ENCODE measurements at regions not wholly inside any gene's neighbourhood (a gene's known extent, or its start where the extent isn't known, plus 50 kb on each side); places are given as distances from the start of the nearest gene placed in this dataset.

DNA sequence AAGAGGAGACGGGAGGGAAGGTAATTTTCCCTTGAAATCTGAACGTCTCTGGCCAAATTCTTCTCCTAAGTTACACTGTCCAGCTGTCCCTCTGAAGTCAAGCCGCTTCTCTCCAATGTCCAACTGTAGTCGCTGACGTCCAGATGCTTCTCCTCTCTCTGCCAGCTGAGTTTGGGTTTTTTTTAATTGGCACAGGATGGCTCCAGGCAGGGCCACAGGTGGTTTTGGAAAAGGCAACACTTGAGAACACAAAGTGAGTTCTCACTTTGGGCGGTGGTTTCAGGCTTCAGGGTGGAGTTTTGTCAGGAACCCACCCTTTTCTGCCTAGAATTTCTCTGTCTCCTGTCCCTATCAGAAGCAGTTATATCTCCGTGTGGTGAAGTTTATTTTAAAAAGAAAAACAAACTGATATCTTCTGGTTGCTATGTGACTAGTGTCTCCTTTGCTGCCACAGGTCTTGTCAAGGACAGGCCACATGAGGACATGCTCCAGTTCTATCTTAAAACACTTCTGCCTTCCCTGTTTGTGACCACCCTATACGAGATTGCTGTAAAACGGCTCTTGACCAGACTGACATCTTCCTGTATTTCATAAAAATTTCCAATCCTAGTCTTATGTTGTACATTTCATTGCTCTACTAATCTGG is 472.3 kb upstream of the ADGRL4 start:
- H3K9me3 Mint-ChIP-seq (ENCODE audit: unreplicated experiment) = no peaks in the 10 kb centered on the region
- intact Hi-C loops (cut with micrococcal nuclease; ENCODE audit: unreplicated experiment) = no loop called here
- H3K36me3 Mint-ChIP-seq (ENCODE audit: insufficient read depth, unreplicated experiment) = no peaks in the 10 kb centered on the region
- Histone ChIP-seq H3K9me3 (no peaks in the 10 kb centered on the region), H3K4me3 (ENCODE audit: low read depth, low read length) (no peak overlapping the region), H3K27me3 (replicated peaks; ENCODE audit: control insufficient read depth, insufficient read depth, low read length) (no peaks in the 10 kb centered on the region), H3K4me1 (no peaks in the 10 kb centered on the region), H3K36me3 (ENCODE audit: control insufficient read depth, insufficient read depth, low read length) (no peaks in the 10 kb centered on the region)
- CTCF ChIA-PET = no interaction called here
- no peak overlapping the region for H3K27ac Mint-ChIP-seq (ENCODE audit: unreplicated experiment)
- POLR2A ChIA-PET = no interaction called here
- H3K4me1 Mint-ChIP-seq (ENCODE audit: low read depth, unreplicated experiment) = no peaks in the 10 kb centered on the region
- H3K4me3 Mint-ChIP-seq (ENCODE audit: unreplicated experiment) = no peak overlapping the region
- H3K27me3 Mint-ChIP-seq (ENCODE audit: insufficient read depth, unreplicated experiment) = peaks cover 2% of the 10 kb centered on the region
- TF ChIP-seq, protein P1, sequence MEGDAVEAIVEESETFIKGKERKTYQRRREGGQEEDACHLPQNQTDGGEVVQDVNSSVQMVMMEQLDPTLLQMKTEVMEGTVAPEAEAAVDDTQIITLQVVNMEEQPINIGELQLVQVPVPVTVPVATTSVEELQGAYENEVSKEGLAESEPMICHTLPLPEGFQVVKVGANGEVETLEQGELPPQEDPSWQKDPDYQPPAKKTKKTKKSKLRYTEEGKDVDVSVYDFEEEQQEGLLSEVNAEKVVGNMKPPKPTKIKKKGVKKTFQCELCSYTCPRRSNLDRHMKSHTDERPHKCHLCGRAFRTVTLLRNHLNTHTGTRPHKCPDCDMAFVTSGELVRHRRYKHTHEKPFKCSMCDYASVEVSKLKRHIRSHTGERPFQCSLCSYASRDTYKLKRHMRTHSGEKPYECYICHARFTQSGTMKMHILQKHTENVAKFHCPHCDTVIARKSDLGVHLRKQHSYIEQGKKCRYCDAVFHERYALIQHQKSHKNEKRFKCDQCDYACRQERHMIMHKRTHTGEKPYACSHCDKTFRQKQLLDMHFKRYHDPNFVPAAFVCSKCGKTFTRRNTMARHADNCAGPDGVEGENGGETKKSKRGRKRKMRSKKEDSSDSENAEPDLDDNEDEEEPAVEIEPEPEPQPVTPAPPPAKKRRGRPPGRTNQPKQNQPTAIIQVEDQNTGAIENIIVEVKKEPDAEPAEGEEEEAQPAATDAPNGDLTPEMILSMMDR (IDR thresholded peaks at IDR 0.05; ENCODE audit: insufficient read depth in 1 of 2, low read depth in 1 of 2, low read length in 1 of 2, severe bottlenecking in 1 of 2, unreplicated experiment in 1 of 2) = no peak
- BruUV-seq (replicated peaks) = no TSS peak
- DNase-seq = no peak

DNA sequence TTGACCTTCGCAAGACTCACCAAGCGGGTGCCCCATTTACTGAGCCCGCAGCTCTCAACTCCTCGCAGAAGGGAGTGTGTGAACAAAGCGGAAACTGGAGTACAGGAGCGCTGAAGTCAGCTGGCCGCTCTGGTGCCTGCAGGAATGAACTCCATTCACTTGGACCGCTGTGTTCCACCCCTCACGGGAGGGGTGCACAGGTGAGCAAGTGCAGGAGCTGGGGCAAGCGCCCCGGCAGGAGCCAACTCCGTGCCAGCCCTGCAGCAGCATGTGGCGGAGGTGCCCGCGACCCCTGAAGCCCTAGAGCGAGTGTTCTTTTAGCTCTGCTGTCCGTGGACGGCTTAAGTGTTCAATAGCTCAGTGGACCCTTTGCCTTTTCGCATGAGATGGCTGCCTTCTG is 471.6 kb upstream of the ADGRL4 start:
- CTCF ChIA-PET = no interaction called here

DNA sequence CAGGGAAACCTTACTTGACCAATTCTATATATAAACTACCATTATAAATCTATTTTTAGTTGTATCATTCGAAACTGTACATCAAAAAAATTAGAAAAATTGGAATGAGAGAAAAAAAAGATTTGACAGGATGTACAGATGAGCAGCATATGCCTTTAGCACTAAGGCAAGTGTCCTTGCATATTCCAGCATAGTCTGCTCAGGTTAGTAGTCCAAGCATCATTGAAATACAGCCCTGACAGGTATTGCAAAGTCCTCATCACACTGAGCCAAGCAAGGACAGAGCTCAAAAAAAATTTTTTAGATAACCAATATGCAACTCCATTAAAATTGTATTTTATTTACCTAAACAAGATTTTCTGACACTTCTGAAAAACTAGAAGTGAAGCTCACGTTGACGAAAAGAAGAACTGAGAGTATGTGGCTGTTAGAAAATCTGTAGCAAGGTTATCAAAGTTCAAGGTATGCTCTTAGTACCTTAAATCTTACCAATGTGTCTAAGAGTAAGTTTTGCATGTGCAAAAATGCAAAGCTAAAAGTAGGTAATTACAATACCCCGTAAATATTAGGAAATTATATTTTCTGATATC is 465.6 kb upstream of the ADGRL4 start:
- TF ChIP-seq, protein P1 (IDR thresholded peaks at IDR 0.05; ENCODE audit: insufficient read depth in 1 of 2, low read depth in 1 of 2, low read length in 1 of 2, severe bottlenecking in 1 of 2, unreplicated experiment in 1 of 2) = no peak
- Histone ChIP-seq H3K4me1 (no peaks in the 10 kb centered on the region), H3K36me3 (ENCODE audit: control insufficient read depth, insufficient read depth, low read length) (no peaks in the 10 kb centered on the region), H3K4me3 (ENCODE audit: low read depth, low read length) (no peak overlapping the region), H3K9me3 (no peaks in the 10 kb centered on the region), H3K27me3 (replicated peaks; ENCODE audit: control insufficient read depth, insufficient read depth, low read length) (no peaks in the 10 kb centered on the region)
- ChIA-PET CTCF (no interaction called here), POLR2A (no interaction called here)
- BruUV-seq (replicated peaks) = no TSS peak
- no peaks in the 10 kb centered on the region for H3K4me1 Mint-ChIP-seq (ENCODE audit: low read depth, unreplicated experiment)
- DNase-seq = no peak
- no peaks in the 10 kb centered on the region for H3K9me3 Mint-ChIP-seq (ENCODE audit: unreplicated experiment)
- no peaks in the 10 kb centered on the region for H3K36me3 Mint-ChIP-seq (ENCODE audit: insufficient read depth, unreplicated experiment)
- H3K27me3 Mint-ChIP-seq (ENCODE audit: insufficient read depth, unreplicated experiment) = peaks cover 2% of the 10 kb centered on the region
- no peak overlapping the region for H3K4me3 Mint-ChIP-seq (ENCODE audit: unreplicated experiment)
- no peak overlapping the region for H3K27ac Mint-ChIP-seq (ENCODE audit: unreplicated experiment)
- intact Hi-C loops (cut with micrococcal nuclease; ENCODE audit: unreplicated experiment) = no loop called here

More for the DNA sequence above, 471.6 kb upstream of the ADGRL4 start:
- H3K9me3 Mint-ChIP-seq (ENCODE audit: unreplicated experiment) = no peaks in the 10 kb centered on the region
- DNase-seq = no peak
- H3K4me1 Mint-ChIP-seq (ENCODE audit: low read depth, unreplicated experiment) = no peaks in the 10 kb centered on the region
- no peak overlapping the region for H3K4me3 ChIP-seq (ENCODE audit: low read depth, low read length)
- POLR2A ChIA-PET = no interaction called here
- peaks cover 2% of the 10 kb centered on the region for H3K27me3 Mint-ChIP-seq (ENCODE audit: insufficient read depth, unreplicated experiment)
- intact Hi-C loops (cut with micrococcal nuclease; ENCODE audit: unreplicated experiment) = no loop called here
- TF ChIP-seq, protein P1 (IDR thresholded peaks at IDR 0.05; ENCODE audit: insufficient read depth in 1 of 2, low read depth in 1 of 2, low read length in 1 of 2, severe bottlenecking in 1 of 2, unreplicated experiment in 1 of 2) = no peak
- H3K27me3 ChIP-seq (replicated peaks; ENCODE audit: control insufficient read depth, insufficient read depth, low read length) = no peaks in the 10 kb centered on the region
- H3K36me3 ChIP-seq (ENCODE audit: control insufficient read depth, insufficient read depth, low read length) = no peaks in the 10 kb centered on the region
- no peaks in the 10 kb centered on the region for H3K9me3 ChIP-seq
- no peak overlapping the region for H3K27ac Mint-ChIP-seq (ENCODE audit: unreplicated experiment)
- BruUV-seq (replicated peaks) = no TSS peak
- no peaks in the 10 kb centered on the region for H3K36me3 Mint-ChIP-seq (ENCODE audit: insufficient read depth, unreplicated experiment)
- no peak overlapping the region for H3K4me3 Mint-ChIP-seq (ENCODE audit: unreplicated experiment)
- H3K4me1 ChIP-seq = no peaks in the 10 kb centered on the region

All from Caco-2 (cell line).